ENCODE measurements at regions not wholly inside any gene's neighbourhood (a gene's known extent, or its start where the extent isn't known, plus 50 kb on each side); places are given as distances from the start of the nearest gene placed in this dataset.

DNA sequence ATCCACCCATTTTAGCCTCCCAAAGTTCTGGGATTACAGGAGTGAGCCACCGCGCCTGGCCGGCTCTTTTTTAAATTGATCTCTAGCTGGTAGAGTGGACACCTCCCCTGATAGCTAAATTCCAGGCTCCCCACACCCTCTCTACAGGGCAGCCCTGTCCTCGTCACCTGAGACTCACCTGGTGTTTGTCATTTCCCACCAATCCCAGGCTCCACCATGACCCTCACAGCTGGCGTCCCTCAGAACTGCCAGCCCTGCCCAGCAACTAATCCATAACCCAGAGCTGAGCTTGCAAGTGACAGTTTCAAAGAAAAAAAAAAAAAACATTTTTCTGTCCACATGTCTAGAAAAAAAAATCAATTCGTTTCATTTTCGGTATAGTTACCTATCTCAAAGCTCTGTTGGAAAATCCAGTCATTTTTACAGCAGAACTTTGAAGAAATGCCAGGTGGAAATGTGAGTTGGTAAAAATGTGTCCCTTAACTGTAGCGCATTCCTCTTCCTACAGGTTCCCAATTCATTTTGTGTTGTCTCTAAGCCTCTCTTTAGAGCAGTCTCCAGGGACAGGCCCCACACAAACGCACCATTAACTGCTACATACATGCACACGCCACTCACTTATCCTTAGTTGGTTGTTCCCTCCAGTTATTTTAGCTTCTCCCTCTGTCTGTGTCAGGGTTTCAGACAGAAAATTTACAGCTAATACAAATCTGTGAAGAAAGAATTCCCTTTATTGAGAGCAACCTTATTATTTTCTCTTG is 294.7 kb downstream of the FBXO15 start:
- Mint-ChIP-seq H3K27ac (no peak overlapping the region), H3K4me3 (no peak overlapping the region), H3K36me3 (ENCODE audit: low read depth) (no peaks in the 10 kb centered on the region), H3K4me1 (no peaks in the 10 kb centered on the region), H3K27me3 (ENCODE audit: low read depth) (no peaks in the 10 kb centered on the region), H3K9me3 (no peaks in the 10 kb centered on the region)
- TF ChIP-seq, protein P1, sequence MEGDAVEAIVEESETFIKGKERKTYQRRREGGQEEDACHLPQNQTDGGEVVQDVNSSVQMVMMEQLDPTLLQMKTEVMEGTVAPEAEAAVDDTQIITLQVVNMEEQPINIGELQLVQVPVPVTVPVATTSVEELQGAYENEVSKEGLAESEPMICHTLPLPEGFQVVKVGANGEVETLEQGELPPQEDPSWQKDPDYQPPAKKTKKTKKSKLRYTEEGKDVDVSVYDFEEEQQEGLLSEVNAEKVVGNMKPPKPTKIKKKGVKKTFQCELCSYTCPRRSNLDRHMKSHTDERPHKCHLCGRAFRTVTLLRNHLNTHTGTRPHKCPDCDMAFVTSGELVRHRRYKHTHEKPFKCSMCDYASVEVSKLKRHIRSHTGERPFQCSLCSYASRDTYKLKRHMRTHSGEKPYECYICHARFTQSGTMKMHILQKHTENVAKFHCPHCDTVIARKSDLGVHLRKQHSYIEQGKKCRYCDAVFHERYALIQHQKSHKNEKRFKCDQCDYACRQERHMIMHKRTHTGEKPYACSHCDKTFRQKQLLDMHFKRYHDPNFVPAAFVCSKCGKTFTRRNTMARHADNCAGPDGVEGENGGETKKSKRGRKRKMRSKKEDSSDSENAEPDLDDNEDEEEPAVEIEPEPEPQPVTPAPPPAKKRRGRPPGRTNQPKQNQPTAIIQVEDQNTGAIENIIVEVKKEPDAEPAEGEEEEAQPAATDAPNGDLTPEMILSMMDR (IDR thresholded peaks at IDR 0.05; ENCODE audit: unreplicated experiment in 3 of 3) = no peak

DNA sequence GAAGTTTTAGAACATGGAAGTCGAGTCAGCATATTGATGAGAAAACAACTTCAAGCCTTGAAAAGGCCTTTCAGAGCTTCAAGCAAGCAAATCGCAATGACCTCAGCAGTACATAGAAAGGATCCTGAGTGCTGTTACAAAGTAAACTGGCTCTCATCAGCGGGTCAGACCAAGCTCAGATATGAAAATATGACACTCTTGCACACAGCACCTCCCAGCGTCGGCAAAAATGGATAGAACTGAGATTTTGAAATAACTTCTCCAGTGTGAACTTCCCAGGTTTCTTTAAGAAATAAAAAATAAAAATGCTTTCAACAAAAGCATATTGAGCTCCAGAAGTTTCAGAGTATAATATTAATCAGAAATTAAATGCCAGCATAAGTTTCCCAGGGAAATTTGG is 296.9 kb downstream of the FBXO15 start:
- no peak overlapping the region for H3K4me3 Mint-ChIP-seq
- no peak overlapping the region for H3K27ac Mint-ChIP-seq
- H3K4me1 Mint-ChIP-seq = no peaks in the 10 kb centered on the region
- TF ChIP-seq, protein P1 (IDR thresholded peaks at IDR 0.05; ENCODE audit: unreplicated experiment in 3 of 3) = no peak
- no peaks in the 10 kb centered on the region for H3K9me3 Mint-ChIP-seq
- no peaks in the 10 kb centered on the region for H3K36me3 Mint-ChIP-seq (ENCODE audit: low read depth)
- no peaks in the 10 kb centered on the region for H3K27me3 Mint-ChIP-seq (ENCODE audit: low read depth)

GRCh38 chr18:73848656-73849055 is 299.0 kb downstream of the FBXO15 start:
- Mint-ChIP-seq H3K27me3 (ENCODE audit: low read depth) (peaks cover 5% of the 10 kb centered on the region), H3K27ac (no peak overlapping the region), H3K36me3 (ENCODE audit: low read depth) (no peaks in the 10 kb centered on the region), H3K4me3 (no peak overlapping the region), H3K4me1 (no peaks in the 10 kb centered on the region), H3K9me3 (no peaks in the 10 kb centered on the region)
- TF ChIP-seq, protein P1 (IDR thresholded peaks at IDR 0.05; ENCODE audit: unreplicated experiment in 3 of 3) = no peak

- Mint-ChIP-seq H3K36me3 (ENCODE audit: low read depth) (no peaks in the 10 kb centered on the region), H3K4me1 (peaks cover 5% of the 10 kb centered on the region), H3K4me3 (no peak overlapping the region), H3K9me3 (no peaks in the 10 kb centered on the region), H3K27me3 (ENCODE audit: low read depth) (peaks cover 10% of the 10 kb centered on the region), H3K27ac (no peak overlapping the region)
- TF ChIP-seq, protein P1 (IDR thresholded peaks at IDR 0.05; ENCODE audit: unreplicated experiment in 3 of 3) = no peak
Observed at GRCh38 chr18:73843455-73843854, 304.2 kb downstream of the FBXO15 start.

GRCh38 chr18:73842795-73843394 is 304.7 kb downstream of the FBXO15 start:
- TF ChIP-seq, protein P1 (IDR thresholded peaks at IDR 0.05; ENCODE audit: unreplicated experiment in 3 of 3) = peak; percentile 98
- H3K27me3 Mint-ChIP-seq (ENCODE audit: low read depth) = peaks cover 14% of the 10 kb centered on the region
- peak overlapping the region in 2 of 3 experiments; percentile 42 for H3K4me3 Mint-ChIP-seq
- H3K27ac Mint-ChIP-seq = no peak overlapping the region
- H3K4me1 Mint-ChIP-seq = peaks cover 5% of the 10 kb centered on the region
- no peaks in the 10 kb centered on the region for H3K9me3 Mint-ChIP-seq
- no peaks in the 10 kb centered on the region for H3K36me3 Mint-ChIP-seq (ENCODE audit: low read depth)

DNA sequence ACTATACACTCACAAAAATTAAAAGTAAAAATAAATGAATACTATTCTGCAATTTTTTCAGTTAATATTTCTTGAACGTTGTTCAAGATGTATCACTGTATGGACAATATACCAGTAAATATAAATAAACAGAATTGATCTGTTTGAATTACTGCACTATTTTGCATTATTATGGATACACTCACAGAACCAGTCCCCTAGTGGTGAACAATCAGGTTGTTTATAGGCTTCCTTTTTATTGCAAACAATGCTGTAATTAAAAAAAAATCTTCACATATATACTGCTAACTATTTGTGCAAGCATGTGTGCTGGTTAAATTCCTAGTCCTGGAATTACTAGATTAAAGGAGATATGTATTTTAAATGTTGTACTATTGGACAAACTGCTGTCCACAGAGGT is 306.0 kb downstream of the FBXO15 start:
- no peak overlapping the region for H3K4me3 Mint-ChIP-seq
- H3K27ac Mint-ChIP-seq = no peak overlapping the region
- TF ChIP-seq, protein P1 (IDR thresholded peaks at IDR 0.05; ENCODE audit: unreplicated experiment in 3 of 3) = peak in 1 of 3 experiments; percentile 15
- H3K9me3 Mint-ChIP-seq = no peaks in the 10 kb centered on the region
- H3K27me3 Mint-ChIP-seq (ENCODE audit: low read depth) = peaks cover 14% of the 10 kb centered on the region
- H3K36me3 Mint-ChIP-seq (ENCODE audit: low read depth) = no peaks in the 10 kb centered on the region
- peaks cover 5% of the 10 kb centered on the region for H3K4me1 Mint-ChIP-seq

Measured in nephron (organoid).